ENCODE measurements at regions not wholly inside any gene's neighbourhood (a gene's known extent, or its start where the extent isn't known, plus 50 kb on each side); places are given as distances from the start of the nearest gene placed in this dataset.

- Histone ChIP-seq H3K9me3 (ENCODE audit: control insufficient read depth in 2 of 3, insufficient read depth in 1 of 3, low read length in 3 of 3) (no peaks in the 10 kb centered on the region), H3K27ac (ENCODE audit: low read depth in 2 of 2, low read length in 2 of 2) (no peak overlapping the region), H3K36me3 (ENCODE audit: control insufficient read depth in 2 of 3, insufficient read depth in 3 of 3, low read length in 3 of 3) (no peaks in the 10 kb centered on the region), H3K27me3 (ENCODE audit: control insufficient read depth, insufficient read depth, low read length) (no peaks in the 10 kb centered on the region), H3K9ac (ENCODE audit: low read length in 3 of 3) (no peak overlapping the region), H3K4me3 (ENCODE audit: low read length in 3 of 3) (no peak overlapping the region), H3K4me1 (ENCODE audit: control insufficient read depth in 2 of 3, insufficient read depth in 2 of 3, low read depth in 1 of 3, low read length in 3 of 3) (no peaks in the 10 kb centered on the region)
- FAIRE-seq (no peak), DNase-seq (no peak)
- TF ChIP-seq CTCF (IDR thresholded peaks at IDR 0.05; ENCODE audit: borderline replicate concordance, extremely low read depth, insufficient read depth), result no peak
- intact Hi-C loops (cut with DNase I), result no loop called here
Measured at GRCh38 chr20:51156041-51156982, 133.4 kb upstream of the KCNG1 start.

- DNase-seq (no peak), FAIRE-seq (no peak)
- H3K9ac ChIP-seq (ENCODE audit: low read length in 3 of 3), result no peak overlapping the region
- H3K4me3 ChIP-seq (ENCODE audit: low read length in 3 of 3), result no peak overlapping the region
- no peaks in the 10 kb centered on the region for H3K4me1 ChIP-seq (ENCODE audit: control insufficient read depth in 2 of 3, insufficient read depth in 2 of 3, low read depth in 1 of 3, low read length in 3 of 3)
- intact Hi-C loops (cut with DNase I), result no loop called here
- H3K36me3 ChIP-seq (ENCODE audit: control insufficient read depth in 2 of 3, insufficient read depth in 3 of 3, low read length in 3 of 3), result no peaks in the 10 kb centered on the region
- no peaks in the 10 kb centered on the region for H3K27me3 ChIP-seq (ENCODE audit: control insufficient read depth, insufficient read depth, low read length)
- TF ChIP-seq CTCF (IDR thresholded peaks at IDR 0.05; ENCODE audit: borderline replicate concordance, extremely low read depth, insufficient read depth), result no peak
- H3K27ac ChIP-seq (ENCODE audit: low read depth in 2 of 2, low read length in 2 of 2), result no peak overlapping the region
- no peaks in the 10 kb centered on the region for H3K9me3 ChIP-seq (ENCODE audit: control insufficient read depth in 2 of 3, insufficient read depth in 1 of 3, low read length in 3 of 3)
Measured at GRCh38 chr20:51154708-51155690, 132.1 kb upstream of the KCNG1 start.

GRCh38 chr20:51153867-51154707 is 131.2 kb upstream of the KCNG1 start:
- intact Hi-C loops (cut with DNase I), result no loop called here
- Histone ChIP-seq H3K9me3 (ENCODE audit: control insufficient read depth in 2 of 3, insufficient read depth in 1 of 3, low read length in 3 of 3) (no peaks in the 10 kb centered on the region), H3K27ac (ENCODE audit: low read depth in 2 of 2, low read length in 2 of 2) (no peak overlapping the region), H3K9ac (ENCODE audit: low read length in 3 of 3) (no peak overlapping the region), H3K27me3 (ENCODE audit: control insufficient read depth, insufficient read depth, low read length) (no peaks in the 10 kb centered on the region), H3K4me1 (ENCODE audit: control insufficient read depth in 2 of 3, insufficient read depth in 2 of 3, low read depth in 1 of 3, low read length in 3 of 3) (no peaks in the 10 kb centered on the region), H3K36me3 (ENCODE audit: control insufficient read depth in 2 of 3, insufficient read depth in 3 of 3, low read length in 3 of 3) (no peaks in the 10 kb centered on the region), H3K4me3 (ENCODE audit: low read length in 3 of 3) (no peak overlapping the region)
- FAIRE-seq, result no peak
- no peak for TF ChIP-seq CTCF (IDR thresholded peaks at IDR 0.05; ENCODE audit: borderline replicate concordance, extremely low read depth, insufficient read depth)
- DNase-seq, result no peak
